ENCODE measurements at regions not wholly inside any gene's neighbourhood (a gene's known extent, or its start where the extent isn't known, plus 50 kb on each side); places are given as distances from the start of the nearest gene placed in this dataset.

DNA sequence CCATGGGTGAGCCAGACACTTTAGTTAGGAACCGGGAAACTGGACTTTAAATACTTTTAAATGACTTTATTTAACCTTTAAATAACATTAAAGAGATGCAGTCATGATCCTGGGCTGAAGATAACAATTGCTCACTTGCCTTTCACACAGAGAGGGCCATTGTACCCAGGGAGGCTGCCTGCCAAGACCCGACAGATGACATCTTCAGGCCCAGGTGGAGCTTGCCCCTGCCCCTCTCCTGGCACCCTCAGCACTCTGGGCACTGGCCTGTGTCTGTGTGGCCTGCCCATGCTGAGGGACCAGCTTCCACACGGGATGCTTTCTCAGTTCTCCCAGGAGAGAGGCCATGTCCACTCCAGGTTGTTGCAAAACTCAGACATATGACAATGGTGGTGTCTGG lies 216.4 kb upstream of the MYT1L start:
- H3K4me1 Mint-ChIP-seq = peaks cover 14% of the 10 kb centered on the region
- H3K36me3 Mint-ChIP-seq (ENCODE audit: low read depth) = no peaks in the 10 kb centered on the region
- H3K27me3 Mint-ChIP-seq (ENCODE audit: low read depth) = no peaks in the 10 kb centered on the region
- DNase-seq (ENCODE audit: low read depth, low spot score) = no peak
- no peaks in the 10 kb centered on the region for H3K9me3 Mint-ChIP-seq
- no peak overlapping the region for H3K27ac Mint-ChIP-seq (ENCODE audit: unreplicated experiment)
- no peak for TF ChIP-seq CTCF (conservative IDR thresholded peaks at IDR 0.05)
- no peak overlapping the region for H3K4me3 Mint-ChIP-seq

DNA sequence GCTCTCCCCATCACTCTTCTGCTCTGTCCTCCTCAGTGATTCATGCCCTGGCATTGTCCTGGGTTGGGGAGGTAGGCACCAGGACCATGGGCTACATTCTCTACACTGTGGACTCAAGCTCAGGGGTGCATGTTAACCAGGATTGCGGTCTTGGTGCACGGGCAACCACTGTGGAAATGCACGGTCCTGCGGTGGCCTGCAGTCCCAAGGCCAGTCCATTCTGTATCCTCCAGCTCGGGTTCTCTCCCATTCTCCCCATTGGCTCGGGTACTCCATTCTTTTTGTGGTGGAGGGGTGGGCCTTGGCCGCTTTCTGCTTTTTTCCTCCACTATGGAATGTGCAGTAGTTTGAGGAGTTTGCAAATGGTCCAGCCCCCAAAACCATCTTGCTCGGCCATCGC lies 215.0 kb upstream of the MYT1L start:
- DNase-seq (ENCODE audit: low read depth, low spot score) = no peak

DNA sequence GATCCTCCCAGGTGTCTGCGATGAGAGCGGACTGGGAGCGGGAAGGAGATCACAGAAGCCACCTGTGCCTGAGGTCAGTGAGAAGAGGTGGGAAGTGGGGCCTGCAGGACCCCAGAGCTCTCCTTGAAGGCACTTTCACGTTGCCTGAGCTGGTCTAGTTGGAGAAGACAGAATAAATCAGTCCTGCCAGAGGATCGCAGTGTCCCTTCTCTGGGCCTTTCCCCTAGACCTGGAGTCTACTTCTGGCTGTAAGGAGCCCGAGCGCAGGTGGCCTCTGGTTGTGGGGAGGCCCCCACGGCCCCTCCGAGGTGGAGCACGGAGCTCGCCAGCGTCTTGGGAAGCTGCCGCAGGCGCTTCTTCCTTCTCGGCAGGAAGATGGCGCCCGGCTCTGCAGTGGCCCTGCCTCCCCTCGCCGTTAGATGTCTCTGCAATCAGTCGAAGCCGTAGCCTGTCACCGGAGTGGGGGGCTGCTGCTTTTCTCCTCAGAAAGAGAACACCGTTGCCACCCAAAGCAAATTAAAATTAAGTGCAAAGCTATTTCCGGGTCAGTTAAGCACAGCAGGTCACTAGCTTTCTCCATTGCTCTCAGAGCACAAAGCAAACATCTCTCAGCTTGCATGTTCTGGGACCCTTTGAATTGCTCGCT lies 212.0 kb upstream of the MYT1L start:
- no peak overlapping the region for H3K4me3 Mint-ChIP-seq
- peak; percentile 10 for DNase-seq (ENCODE audit: low read depth, low spot score)

More for the DNA sequence above, 215.0 kb upstream of the MYT1L start:
- TF ChIP-seq CTCF (conservative IDR thresholded peaks at IDR 0.05) = no peak
- no peak overlapping the region for H3K4me3 Mint-ChIP-seq
- H3K4me1 Mint-ChIP-seq = peaks cover 15% of the 10 kb centered on the region
- H3K27ac Mint-ChIP-seq (ENCODE audit: unreplicated experiment) = no peak overlapping the region
- no peaks in the 10 kb centered on the region for H3K9me3 Mint-ChIP-seq
- H3K36me3 Mint-ChIP-seq (ENCODE audit: low read depth) = no peaks in the 10 kb centered on the region
- no peaks in the 10 kb centered on the region for H3K27me3 Mint-ChIP-seq (ENCODE audit: low read depth)

DNA sequence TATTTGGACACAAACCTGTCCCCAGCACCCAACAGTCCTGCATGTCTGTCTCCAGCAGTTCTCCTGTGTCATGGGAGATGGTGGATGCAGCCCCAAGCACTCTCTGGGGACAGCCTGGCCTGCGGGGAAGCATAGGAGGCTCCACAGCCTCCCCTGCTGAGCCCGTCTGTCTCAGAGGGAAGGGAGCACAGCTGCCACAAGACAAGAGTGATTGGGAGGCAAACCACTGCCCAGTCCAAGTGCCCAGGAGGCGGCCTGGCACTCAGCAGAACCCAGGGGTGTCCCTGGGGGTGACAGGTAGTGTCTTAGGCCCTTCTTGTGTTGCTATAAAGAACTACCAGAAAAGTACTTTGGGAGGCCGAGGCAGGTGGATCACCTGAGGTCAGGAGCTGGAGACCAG lies 211.2 kb upstream of the MYT1L start:
- no peaks in the 10 kb centered on the region for H3K36me3 Mint-ChIP-seq (ENCODE audit: low read depth)
- TF ChIP-seq CTCF (conservative IDR thresholded peaks at IDR 0.05) = no peak
- H3K27me3 Mint-ChIP-seq (ENCODE audit: low read depth) = no peaks in the 10 kb centered on the region
- peaks cover 24% of the 10 kb centered on the region for H3K4me1 Mint-ChIP-seq
- H3K9me3 Mint-ChIP-seq = peaks cover 4% of the 10 kb centered on the region
- no peak overlapping the region for H3K4me3 Mint-ChIP-seq
- H3K27ac Mint-ChIP-seq (ENCODE audit: unreplicated experiment) = no peak overlapping the region
- no peak for DNase-seq (ENCODE audit: low read depth, low spot score)

More for the DNA sequence above, 212.0 kb upstream of the MYT1L start:
- H3K36me3 Mint-ChIP-seq (ENCODE audit: low read depth) = no peaks in the 10 kb centered on the region
- peak overlapping the region; percentile 64 for H3K27ac Mint-ChIP-seq (ENCODE audit: unreplicated experiment)
- H3K4me1 Mint-ChIP-seq = peaks cover 24% of the 10 kb centered on the region
- H3K9me3 Mint-ChIP-seq = peaks cover 2% of the 10 kb centered on the region
- TF ChIP-seq CTCF (conservative IDR thresholded peaks at IDR 0.05) = no peak
- H3K27me3 Mint-ChIP-seq (ENCODE audit: low read depth) = no peaks in the 10 kb centered on the region

GRCh38 chr2:2540406-2540805 lies 209.3 kb upstream of the MYT1L start:
- Mint-ChIP-seq H3K27ac (ENCODE audit: unreplicated experiment) (no peak overlapping the region), H3K9me3 (peaks cover 4% of the 10 kb centered on the region), H3K36me3 (ENCODE audit: low read depth) (no peaks in the 10 kb centered on the region), H3K4me3 (no peak overlapping the region), H3K4me1 (peaks cover 34% of the 10 kb centered on the region), H3K27me3 (ENCODE audit: low read depth) (no peaks in the 10 kb centered on the region)
- TF ChIP-seq CTCF (conservative IDR thresholded peaks at IDR 0.05) = no peak
- DNase-seq (ENCODE audit: low read depth, low spot score) = no peak
